H1 (cell line): ENCODE measurements at regions not wholly inside any gene's neighbourhood (a gene's known extent, or its start where the extent isn't known, plus 50 kb on each side); places are given as distances from the start of the nearest gene placed in this dataset.

Experiments used
- ASH2L ChIP-seq: fragments of 200-600, 300-600 bp; sonication (generic); IDR thresholded peaks from one replicate; pipeline ENCODE4 v1.7.1; 2017; ENCODE audit warnings: low read length
- CBX8 ChIP-seq: fragments of 300-800, 300-1000 bp; sonication (generic); IDR thresholded peaks from 2 replicates; pipeline ENCODE4 v1.7.1; 2016; ENCODE audit warnings: low read depth, low read length, borderline replicate concordance
- CHD7 ChIP-seq: fragments of 300-600 bp; sonication (generic); IDR thresholded peaks from 2 replicates; pipeline ENCODE4 v1.7.1; 2012; ENCODE audit warnings: low read length, moderate library complexity, mild to moderate bottlenecking, inconsistent platforms; ENCODE audit not compliant: insufficient replicate concordance
- JUN ChIP-seq: IDR thresholded peaks from 2 replicates; pipeline ENCODE4 v1.6.1; 2011; ENCODE audit warnings: low read depth, mild to moderate bottlenecking, improper control_type of control experiment, low read length
- KDM5A ChIP-seq: fragments of 200-600 bp; IDR thresholded peaks from 2 replicates; pipeline ENCODE4 v1.7.1; 2012; ENCODE audit warnings: mild to moderate bottlenecking, low read length, inconsistent platforms, mixed read lengths
- POLR2AphosphoS5 ChIP-seq: IDR thresholded peaks from 2 replicates; pipeline ENCODE4 v1.6.1; 2011; ENCODE audit warnings: low read depth, low read length
- RFX5 ChIP-seq: IDR thresholded peaks from 2 replicates; pipeline ENCODE4 v1.6.1; 2011; ENCODE audit warnings: low read depth, low read length, improper control_type of control experiment, borderline replicate concordance
- SP1 ChIP-seq: IDR thresholded peaks from 2 replicates; pipeline ENCODE4 v1.6.1; 2011; ENCODE audit warnings: low read depth, low read length
- SP2 ChIP-seq: IDR thresholded peaks from 2 replicates; pipeline ENCODE4 v1.6.1; 2012; ENCODE audit warnings: mild to moderate bottlenecking, low read length, inconsistent platforms
- SRF ChIP-seq: IDR thresholded peaks from 2 replicates; pipeline ENCODE4 v1.6.1; 2011; ENCODE audit warnings: mild to moderate bottlenecking, low read depth, low read length, moderate library complexity
- USF2 ChIP-seq: IDR thresholded peaks from 2 replicates; pipeline ENCODE4 v1.6.1; 2011; ENCODE audit warnings: low read length, improper control_type of control experiment
- ZNF274 ChIP-seq: IDR thresholded peaks from 2 replicates; pipeline ENCODE4 v1.7.0; 2012; ENCODE audit warnings: low read length, borderline replicate concordance; ENCODE audit errors: extremely low read depth

GRCh38 chr6:154656660-154657059 is 76.6 kb upstream of the SCAF8 start (continued):
- no peak for TF ChIP-seq CHD7
- no peak for TF ChIP-seq SRF
- no peak for TF ChIP-seq RFX5
- no peak for TF ChIP-seq CBX8
- no peak for TF ChIP-seq POLR2AphosphoS5
- no peak for TF ChIP-seq ASH2L
- no peak for TF ChIP-seq JUN
- no peak for TF ChIP-seq SP2
- TF ChIP-seq SP1, result no peak
- TF ChIP-seq USF2, result no peak
- no peak for TF ChIP-seq ZNF274
- no peak for TF ChIP-seq KDM5A
